BE2C (cell line): ENCODE measurements at regions not wholly inside any gene's neighbourhood (a gene's known extent, or its start where the extent isn't known, plus 50 kb on each side); places are given as distances from the start of the nearest gene placed in this dataset.
"Not testable (repeated sequence)": the region's sequence is repeated elsewhere in the genome, so short reads cannot be mapped to it uniquely, and the experiment has no call there.

Experiments
- DNase-seq: peaks from one replicate; pipeline ENCODE4 v3.0.0-alpha.2; 2020
- H3K27me3 ChIP-seq: fragments of 250-450 bp; sonication (Bioruptor Pico); 2 replicates; pipeline ENCODE4 v1.5.1; 2020; ENCODE audit warnings: mild to moderate bottlenecking
- H3K36me3 ChIP-seq: fragments of 250-450 bp; sonication (Bioruptor Pico); 2 replicates; pipeline ENCODE4 v1.5.1; 2020; ENCODE audit warnings: mild to moderate bottlenecking
- H3K4me1 ChIP-seq: fragments of 250-450 bp; sonication (Bioruptor Pico); 2 replicates; pipeline ENCODE4 v1.5.1; 2020
- H3K4me3 ChIP-seq: 2 replicates; pipeline ENCODE4 v1.5.1; 2011; ENCODE audit warnings: low read depth, low read length
- H3K9me3 ChIP-seq: fragments of 250-450 bp; sonication (Bioruptor Pico); 2 replicates; pipeline ENCODE4 v1.5.1; 2020
- TF ChIP-seq, protein P1 (sequence below): IDR thresholded peaks from 2 replicates; pipeline ENCODE4 v1.5.1; 2012; ENCODE audit warnings: mild to moderate bottlenecking, low read depth, low read length

DNA sequence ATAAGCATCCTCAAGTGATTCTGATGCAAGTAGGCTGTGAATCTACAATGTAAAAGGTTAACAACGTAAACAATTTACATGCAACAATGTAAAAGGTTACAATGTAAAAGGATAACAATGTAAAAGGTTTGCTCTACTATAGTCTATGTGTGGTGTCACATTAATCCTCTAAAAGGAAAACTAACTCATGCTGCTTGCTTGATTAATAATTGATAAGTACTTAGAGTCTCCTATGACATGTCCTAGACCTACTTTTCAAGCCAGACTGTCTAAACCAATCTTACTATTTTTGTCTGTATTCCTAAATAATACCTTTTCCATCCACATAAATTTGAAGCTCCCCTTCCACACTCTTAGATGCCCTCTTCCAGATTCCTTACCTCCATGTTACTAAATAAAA lies 606.8 kb downstream of the LTN1 start:
- H3K36me3 ChIP-seq = no peaks in the 10 kb centered on the region; the same call in 1 of the 2 replicates
- no peak overlapping the region for H3K4me3 ChIP-seq
- no peak for DNase-seq
- TF ChIP-seq, protein P1, sequence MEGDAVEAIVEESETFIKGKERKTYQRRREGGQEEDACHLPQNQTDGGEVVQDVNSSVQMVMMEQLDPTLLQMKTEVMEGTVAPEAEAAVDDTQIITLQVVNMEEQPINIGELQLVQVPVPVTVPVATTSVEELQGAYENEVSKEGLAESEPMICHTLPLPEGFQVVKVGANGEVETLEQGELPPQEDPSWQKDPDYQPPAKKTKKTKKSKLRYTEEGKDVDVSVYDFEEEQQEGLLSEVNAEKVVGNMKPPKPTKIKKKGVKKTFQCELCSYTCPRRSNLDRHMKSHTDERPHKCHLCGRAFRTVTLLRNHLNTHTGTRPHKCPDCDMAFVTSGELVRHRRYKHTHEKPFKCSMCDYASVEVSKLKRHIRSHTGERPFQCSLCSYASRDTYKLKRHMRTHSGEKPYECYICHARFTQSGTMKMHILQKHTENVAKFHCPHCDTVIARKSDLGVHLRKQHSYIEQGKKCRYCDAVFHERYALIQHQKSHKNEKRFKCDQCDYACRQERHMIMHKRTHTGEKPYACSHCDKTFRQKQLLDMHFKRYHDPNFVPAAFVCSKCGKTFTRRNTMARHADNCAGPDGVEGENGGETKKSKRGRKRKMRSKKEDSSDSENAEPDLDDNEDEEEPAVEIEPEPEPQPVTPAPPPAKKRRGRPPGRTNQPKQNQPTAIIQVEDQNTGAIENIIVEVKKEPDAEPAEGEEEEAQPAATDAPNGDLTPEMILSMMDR = no peak
- H3K27me3 ChIP-seq = no peaks in the 10 kb centered on the region
- H3K9me3 ChIP-seq = no peaks in the 10 kb centered on the region
- peaks cover 9% of the 10 kb centered on the region for H3K4me1 ChIP-seq

DNA sequence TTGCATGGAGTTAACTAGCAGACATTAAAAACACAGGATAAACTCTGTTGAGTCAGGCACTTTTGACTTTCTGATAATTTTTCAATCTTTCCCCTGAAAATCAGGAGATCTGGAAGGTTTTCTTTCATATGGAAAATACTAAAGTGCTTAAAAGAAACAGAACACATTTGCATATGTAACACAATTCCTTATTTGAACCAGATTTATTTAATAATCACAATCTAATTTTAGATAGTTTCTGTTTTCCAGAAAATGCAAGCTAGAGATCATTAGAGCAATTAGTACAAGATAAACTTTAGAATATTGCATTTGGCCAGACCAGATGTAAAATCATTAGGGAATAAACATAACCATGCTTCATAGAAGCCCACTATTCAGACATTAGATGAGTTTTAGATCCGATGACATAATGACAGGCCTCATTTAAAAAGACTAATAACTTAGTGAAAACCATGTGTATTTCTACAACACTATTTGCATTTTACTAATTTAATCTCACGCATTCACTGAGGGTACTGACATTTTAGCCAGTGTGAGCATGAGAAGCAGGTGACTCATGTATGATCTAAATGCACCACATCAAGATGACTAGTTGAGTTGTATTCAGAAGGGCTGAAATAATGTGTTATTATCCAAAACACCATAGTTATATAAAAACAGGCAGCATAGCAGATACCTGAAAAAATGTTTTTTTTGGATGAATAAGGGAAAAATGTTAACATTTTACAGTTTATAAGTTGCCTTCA lies 611.5 kb downstream of the LTN1 start:
- not testable (repeated sequence) for DNase-seq, H3K9me3 ChIP-seq, H3K27me3 ChIP-seq
- peaks cover 18% of the 10 kb centered on the region; the same call in 1 of the 2 replicates for H3K36me3 ChIP-seq
- H3K4me1 ChIP-seq = peaks cover 22% of the 10 kb centered on the region
- peak overlapping the region; percentile 4 for H3K4me3 ChIP-seq

DNA sequence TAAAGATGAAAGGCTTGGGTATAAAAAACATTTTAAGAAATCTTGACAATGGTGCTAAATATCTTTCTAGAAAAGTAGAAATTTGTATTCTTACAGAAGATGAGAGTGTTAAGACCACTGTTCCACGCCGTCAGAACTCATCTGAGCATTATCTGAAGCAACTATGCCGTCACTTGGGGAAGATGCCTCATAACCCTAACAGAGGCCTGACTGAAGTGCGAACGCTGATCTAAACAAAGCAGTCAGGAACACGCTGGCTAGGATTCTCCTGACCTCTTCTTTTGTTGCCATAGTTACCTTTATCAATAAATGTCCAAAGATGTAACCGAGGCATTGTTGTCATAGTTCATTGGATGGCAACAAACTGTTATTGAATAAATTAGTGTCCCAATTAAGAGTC lies 612.4 kb downstream of the LTN1 start:
- peaks cover 18% of the 10 kb centered on the region; the same call in 1 of the 2 replicates for H3K36me3 ChIP-seq
- no peaks in the 10 kb centered on the region; the same call in 1 of the 2 replicates for H3K9me3 ChIP-seq
- TF ChIP-seq, protein P1 = no peak
- DNase-seq = peak; percentile 35
- no peaks in the 10 kb centered on the region for H3K27me3 ChIP-seq
- peak overlapping the region; percentile 4 for H3K4me3 ChIP-seq
- peaks cover 22% of the 10 kb centered on the region for H3K4me1 ChIP-seq

DNA sequence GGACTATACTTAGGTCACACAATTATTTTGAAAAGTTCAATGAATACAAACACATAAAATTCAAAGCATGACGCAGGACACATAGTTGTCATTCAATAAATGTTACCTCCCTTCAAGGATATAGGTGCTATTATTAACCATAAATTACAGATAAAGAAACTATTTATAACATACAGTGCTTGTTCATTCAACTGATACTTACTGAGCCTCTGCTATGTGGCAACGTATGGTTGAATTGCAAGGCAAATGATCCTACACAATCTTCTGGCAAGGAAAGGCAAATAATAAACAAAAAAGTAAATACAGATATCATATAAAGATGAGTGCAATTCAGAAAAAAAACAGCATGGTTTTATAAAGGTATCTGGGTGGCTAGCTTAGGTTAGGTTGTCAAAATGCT lies 614.7 kb downstream of the LTN1 start:
- H3K36me3 ChIP-seq = peaks cover 18% of the 10 kb centered on the region
- no peaks in the 10 kb centered on the region; the same call in 1 of the 2 replicates for H3K9me3 ChIP-seq
- H3K4me3 ChIP-seq = no peak overlapping the region
- H3K4me1 ChIP-seq = peaks cover 22% of the 10 kb centered on the region
- H3K27me3 ChIP-seq = no peaks in the 10 kb centered on the region
- TF ChIP-seq, protein P1 = no peak
- DNase-seq = no peak

DNA sequence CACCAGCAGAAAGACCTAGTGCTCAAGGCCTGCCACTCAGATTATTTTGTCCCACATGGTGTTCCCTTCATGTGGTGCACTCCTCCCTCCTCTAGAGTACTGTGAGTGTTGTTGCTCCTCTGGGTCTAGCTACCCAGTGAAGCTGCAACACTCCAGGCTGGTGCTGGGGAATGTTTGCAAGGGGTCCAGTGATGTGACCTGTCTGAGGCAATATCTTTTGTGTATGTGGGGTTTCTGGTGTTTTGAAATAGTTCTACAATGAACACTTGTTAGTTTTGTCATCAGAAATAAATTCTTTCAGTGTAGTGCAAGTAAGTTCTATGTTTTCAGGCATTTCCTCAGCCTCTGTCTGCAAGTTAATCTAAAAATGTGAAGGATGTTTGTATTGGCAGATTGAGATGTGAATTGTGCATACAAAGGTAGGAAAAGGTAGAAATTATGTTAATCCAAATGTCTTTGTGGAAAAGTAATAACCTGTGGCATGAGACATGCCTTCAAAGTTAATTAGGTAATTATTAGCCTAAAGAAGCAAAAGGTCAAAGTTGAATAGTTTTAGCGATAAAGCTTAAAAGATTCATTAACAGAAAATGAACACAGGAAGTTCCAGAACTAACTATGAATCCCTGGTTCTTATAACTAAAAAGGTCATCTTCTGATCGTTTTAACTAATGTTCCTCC lies 616.8 kb downstream of the LTN1 start:
- Histone ChIP-seq H3K4me3 (no peak overlapping the region), H3K9me3 (no peaks in the 10 kb centered on the region; the same call in 1 of the 2 replicates), H3K27me3 (no peaks in the 10 kb centered on the region), H3K36me3 (peaks cover 18% of the 10 kb centered on the region), H3K4me1 (peaks cover 13% of the 10 kb centered on the region)
- no peak for DNase-seq
- TF ChIP-seq, protein P1 = no peak

DNA sequence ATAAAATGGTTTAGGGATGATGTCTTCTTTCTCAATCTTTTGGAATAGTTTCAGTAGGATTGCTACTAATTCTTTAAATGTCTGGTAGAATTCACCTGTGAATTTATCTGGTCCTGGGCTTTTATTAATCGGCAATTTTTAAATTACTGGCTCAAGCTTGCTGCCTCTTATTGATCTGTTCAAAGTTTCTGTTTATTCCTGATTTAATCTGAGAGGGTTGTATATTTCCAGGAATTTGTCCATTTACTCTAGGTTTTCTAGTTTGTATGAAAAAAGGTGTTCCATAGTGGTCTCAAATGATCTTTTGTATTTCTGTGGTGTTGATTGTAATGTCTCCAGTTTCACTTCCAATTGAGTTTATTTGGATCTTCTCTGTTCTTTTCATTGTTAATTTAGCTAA lies 617.8 kb downstream of the LTN1 start:
- Histone ChIP-seq H3K4me1 (peaks cover 8% of the 10 kb centered on the region), H3K36me3 (peaks cover 18% of the 10 kb centered on the region), H3K9me3 (no peaks in the 10 kb centered on the region; the same call in 1 of the 2 replicates), H3K4me3 (no peak overlapping the region), H3K27me3 (no peaks in the 10 kb centered on the region)
- no peak for DNase-seq
- TF ChIP-seq, protein P1 = no peak
